ENCODE measurements at regions not wholly inside any gene's neighbourhood (a gene's known extent, or its start where the extent isn't known, plus 50 kb on each side); places are given as distances from the start of the nearest gene placed in this dataset.
"Not testable (repeated sequence)": the region's sequence is repeated elsewhere in the genome, so short reads cannot be mapped to it uniquely, and the experiment has no call there.

GRCh38 chr10:117492504-117492903 lies 50.0 kb upstream of the EMX2 start:
- no peak for DNase-seq

DNA sequence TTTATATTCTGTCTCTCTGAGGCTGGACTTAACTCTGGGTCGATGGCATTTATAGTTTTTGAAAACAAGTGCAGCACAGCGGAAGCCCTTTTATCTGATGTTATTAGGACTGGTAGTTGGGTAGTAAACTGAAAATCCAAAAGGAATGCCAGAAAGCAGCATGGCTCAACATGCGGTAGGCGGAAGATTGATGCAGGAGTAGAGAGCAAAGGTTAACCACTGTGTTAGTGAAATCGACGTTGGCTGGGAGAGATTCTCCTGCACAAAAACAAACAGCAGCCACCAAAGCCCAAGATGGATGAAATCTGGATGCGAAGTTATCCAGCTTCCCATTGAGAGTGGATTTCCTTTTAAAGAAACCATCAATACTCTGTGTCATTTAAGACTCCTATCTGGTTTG lies 54.5 kb upstream of the EMX2 start:
- no peak for DNase-seq

GRCh38 chr10:117486606-117487005 lies 55.9 kb upstream of the EMX2 start:
- DNase-seq: no peak

DNA sequence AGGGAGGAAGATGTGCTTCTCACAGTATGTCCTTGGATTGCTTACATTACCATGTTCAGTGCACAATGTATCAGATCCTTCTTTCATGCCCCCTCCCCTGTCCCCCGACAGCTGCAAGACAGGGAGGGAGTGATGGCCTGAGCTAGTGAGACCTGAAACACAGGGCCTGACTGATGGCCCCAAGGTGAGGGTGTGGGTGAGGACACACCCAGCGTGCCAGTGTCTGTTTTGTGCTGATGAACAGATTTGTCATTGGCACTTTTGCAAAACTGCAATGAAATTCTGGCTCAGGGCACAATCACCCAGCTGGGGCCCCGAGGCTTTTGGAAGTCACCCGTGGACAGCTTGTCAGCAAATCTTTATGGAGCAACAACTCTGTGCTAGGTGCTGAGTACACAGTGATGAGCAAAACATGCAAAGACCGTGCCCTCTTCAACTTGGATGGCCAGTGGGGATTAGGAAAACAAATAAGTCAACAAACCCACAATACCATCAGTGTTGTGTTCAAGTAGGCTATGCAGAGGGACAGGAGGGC lies 59.4 kb upstream of the EMX2 start:
- no peak for DNase-seq

DNA sequence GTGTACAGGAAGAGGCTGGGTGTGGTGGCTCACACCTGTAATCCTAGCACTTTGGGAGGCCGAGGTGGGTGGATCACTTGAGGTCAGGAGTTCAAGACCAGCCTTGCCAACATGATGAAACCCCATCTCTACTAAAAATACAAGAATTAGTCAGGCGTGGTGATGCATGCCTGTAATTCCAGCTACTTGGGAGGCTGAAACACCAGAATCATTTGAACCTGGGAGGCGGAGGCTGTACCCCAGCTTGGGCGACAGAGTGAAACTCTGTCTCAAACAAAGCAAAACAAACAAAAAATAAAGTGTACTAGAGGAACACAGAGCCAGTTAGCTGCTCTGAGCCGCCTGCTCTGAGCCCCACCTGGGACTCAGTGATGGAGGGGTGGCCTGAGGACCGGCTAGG lies 61.5 kb upstream of the EMX2 start:
- DNase-seq: not testable (repeated sequence)

DNA sequence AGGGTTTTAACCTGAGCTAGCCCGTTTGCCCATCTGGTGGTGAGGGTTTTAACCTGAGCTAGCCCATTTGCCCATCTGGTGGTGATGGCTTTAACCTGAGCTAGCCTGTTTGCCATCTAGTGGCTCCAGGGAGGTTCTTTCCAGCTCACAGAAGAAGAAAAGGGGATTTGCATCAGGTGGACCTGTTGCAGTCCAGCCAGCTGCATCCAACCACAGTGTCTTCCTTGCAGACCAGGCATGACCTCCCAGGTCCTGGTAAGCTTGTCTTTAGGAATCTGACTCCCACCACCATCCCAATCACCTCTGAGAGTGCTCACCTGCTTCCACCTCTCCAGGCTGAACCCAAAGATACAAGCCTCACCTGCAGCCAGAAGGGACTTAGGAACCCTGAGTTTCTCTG lies 62.4 kb upstream of the EMX2 start:
- no peak for DNase-seq

GRCh38 chr10:117477961-117478670 lies 64.4 kb upstream of the EMX2 start:
- peak; percentile 47 for DNase-seq

GRCh38 chr10:117477211-117477947 lies 65.2 kb upstream of the EMX2 start:
- DNase-seq: no peak

- DNase-seq: no peak
Observed at GRCh38 chr10:117476716-117477115, 65.8 kb upstream of the EMX2 start.

DNA sequence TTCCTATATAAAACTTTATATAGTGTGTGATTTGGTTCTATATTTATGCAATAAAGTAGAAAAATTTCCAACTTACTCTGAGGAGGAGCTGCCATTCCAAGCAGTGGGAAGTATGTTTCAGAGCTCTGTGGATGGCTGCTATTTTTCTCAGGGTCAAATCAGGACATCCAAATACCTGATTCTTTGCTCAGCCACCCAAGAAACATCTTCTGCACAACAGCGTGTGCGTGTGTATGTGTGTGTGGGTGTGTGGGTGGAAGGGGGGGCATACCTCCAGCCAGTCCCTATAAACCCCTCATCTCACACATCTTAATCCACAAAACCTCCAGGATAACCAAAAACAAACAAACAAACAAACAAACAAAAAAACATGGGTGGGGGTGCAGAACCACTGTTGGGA lies 66.3 kb upstream of the EMX2 start:
- no peak for DNase-seq

DNA sequence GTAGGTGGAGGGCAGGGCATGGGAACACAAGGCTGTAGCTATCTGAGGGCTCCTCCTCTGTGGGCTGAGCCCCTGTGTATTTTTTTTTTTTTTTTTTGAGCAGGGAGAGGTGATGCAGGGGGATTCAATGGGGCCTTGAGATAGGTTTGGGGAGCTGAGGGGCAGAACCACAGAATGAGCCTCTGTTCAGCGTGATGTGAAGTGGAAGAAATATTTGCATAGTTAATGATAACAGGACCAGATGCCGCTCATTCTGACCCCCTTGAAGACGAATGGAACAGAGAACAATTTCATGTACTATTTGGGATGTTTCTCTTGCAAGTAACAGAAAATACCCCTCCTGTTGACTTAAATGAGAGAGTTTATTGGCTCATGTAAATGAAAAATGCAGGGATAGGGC lies 69.7 kb upstream of the EMX2 start:
- DNase-seq: no peak

DNA sequence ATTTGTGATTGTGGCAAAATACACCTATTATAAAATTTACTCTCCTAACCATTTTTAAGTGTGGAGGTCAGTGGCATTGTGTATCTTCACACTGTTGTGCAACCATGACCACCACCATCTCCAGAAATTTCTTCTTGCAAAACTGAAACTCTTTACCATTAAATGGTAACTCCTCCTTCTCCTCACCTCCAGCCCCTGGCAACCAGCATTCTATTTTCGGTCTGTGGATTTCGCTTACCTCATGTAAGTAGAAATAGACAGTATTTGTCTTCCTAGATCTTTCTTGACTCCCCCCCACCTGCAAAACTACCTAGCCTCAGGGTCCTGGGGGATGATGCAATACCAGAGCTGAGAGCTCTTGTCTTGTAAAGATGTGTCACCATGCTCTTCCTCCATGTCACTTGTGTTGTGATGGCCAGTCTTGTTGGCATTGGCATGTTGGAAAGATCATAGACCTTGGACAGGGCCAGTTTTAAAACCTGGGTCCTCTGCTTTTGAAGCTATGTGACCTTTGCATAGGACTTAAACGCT lies 71.1 kb upstream of the EMX2 start:
- DNase-seq: no peak

DNA sequence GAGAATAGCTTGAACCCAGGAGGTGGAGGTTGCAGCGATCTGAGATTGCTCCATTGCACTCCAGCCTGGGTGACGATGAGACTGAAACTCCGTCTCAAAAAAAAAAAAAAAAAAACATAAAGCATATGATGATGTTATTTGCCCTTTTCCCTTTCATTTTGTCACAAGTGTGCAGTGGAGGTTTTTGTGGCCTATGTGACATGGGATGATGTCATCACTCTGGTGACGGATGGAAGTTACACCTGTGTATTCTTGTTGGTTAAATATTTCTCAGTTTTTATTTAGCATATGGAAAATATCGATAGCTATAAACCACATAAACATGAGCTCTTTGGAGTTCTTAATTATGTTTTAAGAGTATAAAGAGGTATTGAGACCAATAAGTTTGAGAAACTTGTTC lies 71.8 kb upstream of the EMX2 start:
- DNase-seq: no peak

DNA sequence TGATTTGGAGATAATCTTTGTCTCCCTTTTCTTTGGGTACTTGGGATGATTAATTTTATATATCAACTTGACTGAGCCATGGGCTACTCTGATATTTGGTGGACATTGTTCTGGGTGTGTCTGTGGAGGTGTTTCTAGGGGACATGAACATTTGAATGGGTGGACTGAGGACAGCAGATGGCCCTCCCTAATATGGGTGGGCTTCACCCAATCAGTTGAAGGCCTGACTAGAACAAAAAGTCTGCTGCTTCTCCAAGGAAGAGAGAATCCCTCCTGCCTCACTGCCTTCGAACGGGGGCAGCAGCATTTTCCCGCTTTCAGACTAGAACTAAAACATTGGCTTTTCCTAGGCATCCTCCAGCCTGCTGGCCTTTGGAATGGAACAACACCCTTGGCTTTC lies 73.9 kb upstream of the EMX2 start:
- no peak for DNase-seq

DNA sequence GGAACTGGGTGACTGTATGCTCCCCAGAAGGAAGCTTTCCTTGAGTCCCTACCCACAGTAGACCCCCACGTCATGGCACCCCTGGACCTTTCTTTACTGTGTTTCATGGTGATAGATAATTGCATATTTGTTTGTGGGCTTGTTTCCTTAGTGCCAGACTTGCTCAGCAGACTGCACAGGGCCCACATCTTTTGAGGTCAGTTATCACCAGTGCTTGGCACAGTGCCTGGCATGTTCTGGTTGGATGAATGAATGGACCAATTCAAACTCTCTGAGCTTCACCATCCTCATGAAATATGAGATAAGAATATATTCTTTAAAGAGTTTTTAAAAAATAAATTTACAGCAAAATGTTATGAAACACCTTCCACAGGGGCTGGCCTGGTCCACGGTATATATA lies 78.4 kb upstream of the EMX2 start:
- peak; percentile 52 for DNase-seq

GRCh38 chr10:117463545-117463920 lies 79.0 kb upstream of the EMX2 start:
- DNase-seq: no peak

- no peak for DNase-seq
Observed at GRCh38 chr10:117462816-117463544, 79.6 kb upstream of the EMX2 start.

DNA sequence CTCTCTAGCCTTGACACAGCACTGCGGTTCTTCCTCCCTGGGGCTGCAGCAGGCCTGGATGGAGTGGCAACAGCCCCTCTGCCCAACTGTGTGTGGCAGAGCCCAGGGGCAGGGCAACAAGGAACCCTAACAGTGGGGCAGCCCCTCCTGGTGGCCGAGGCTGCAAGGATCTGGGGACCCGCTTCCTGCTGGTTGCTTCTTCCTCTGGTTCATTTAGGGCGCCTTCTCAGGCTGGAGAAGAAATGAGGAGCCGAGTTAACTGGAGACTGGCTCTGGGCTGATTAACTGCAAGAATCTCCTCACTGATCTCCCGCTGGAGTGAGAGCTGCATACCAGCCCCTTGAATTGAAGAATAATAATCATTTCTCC lies 80.1 kb upstream of the EMX2 start:
- DNase-seq: peak; percentile 38

- no peak for DNase-seq
Observed at GRCh38 chr10:117461766-117462423, 80.7 kb upstream of the EMX2 start.

DNA sequence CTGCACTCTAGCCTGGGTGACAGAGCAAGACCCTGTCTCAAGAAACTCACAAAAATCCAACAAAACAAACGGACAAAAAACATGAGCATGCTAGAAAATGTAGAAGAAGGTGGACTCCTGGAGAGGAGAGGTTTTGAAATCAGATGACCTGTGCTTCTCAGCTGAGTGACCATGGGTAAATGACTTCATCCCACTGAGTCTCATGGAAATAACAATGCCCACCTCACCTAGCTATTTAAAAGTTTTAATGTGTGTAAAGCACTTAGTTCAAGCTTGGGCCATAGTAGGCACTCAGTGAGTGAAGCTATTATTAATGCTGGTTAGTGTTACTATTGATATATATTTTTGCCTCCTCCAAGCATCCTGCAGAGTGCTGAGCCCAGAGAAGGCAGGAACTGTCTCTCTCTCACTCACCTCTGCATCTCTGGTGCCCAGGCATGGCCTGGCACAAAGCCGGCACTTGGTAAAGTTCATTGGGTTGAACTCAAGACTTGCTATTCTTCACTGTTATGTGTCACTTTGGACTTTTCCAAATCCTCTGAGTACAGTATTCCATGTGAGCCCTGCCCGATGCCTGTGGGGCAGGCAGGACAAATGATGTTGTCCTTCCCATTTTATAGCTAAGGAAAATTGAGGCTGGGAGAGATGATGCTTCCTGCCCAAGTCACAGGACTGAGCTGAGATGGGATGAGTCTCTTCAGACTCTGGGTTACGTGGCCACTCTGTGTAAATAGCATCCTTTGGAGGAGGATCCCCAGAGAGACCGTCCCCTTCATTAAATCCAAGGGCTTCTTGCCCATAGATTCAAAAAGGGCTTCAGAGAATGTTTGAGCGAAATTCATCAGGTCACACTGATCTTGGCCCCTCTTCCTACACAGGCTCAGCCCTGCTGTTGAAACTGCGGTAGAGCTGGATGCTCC lies 81.4 kb upstream of the EMX2 start:
- no peak for DNase-seq

DNA sequence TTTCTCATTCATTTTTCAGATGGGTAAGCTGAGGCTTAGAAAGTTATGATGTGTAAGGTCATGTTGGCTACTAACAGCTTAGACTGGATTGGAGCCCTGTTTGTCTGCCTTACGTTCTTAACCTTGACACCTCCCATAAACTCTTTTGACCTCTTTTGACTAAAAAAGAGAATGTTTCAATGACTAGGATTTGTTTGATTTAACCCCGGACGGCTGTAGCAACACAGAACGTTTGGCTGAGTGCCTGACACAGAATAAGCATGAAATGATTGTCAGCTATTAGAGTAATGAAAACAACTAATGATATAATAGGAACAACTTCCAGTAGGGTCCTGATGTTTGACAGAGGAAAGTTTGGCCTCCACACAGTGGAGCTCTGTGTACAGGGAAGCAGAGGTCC lies 83.3 kb upstream of the PDZD8 start:
- DNase-seq: no peak

- no peak for DNase-seq
Observed at GRCh38 chr10:117457932-117458331, 82.7 kb upstream of the PDZD8 start.
